ENCODE measurements at regions not wholly inside any gene's neighbourhood (a gene's known extent, or its start where the extent isn't known, plus 50 kb on each side); places are given as distances from the start of the nearest gene placed in this dataset.

- no peak for DNase-seq
Observed at GRCh38 chr1:208807446-208808127, 563.4 kb upstream of the PLXNA2 start.

GRCh38 chr1:208808301-208808700 lies 564.1 kb upstream of the PLXNA2 start:
- no peak for DNase-seq

- no peak for DNase-seq
Observed at GRCh38 chr1:208809876-208810275, 565.7 kb upstream of the PLXNA2 start.

GRCh38 chr1:208818770-208819445 lies 574.7 kb upstream of the PLXNA2 start:
- DNase-seq, result no peak

GRCh38 chr1:208820580-208821212 lies 576.5 kb upstream of the PLXNA2 start:
- no peak for DNase-seq

- no peak for DNase-seq
Observed at GRCh38 chr1:208821939-208822338, 577.8 kb upstream of the PLXNA2 start.

- no peak for DNase-seq
Observed at GRCh38 chr1:208825300-208825699, 581.1 kb upstream of the PLXNA2 start.

GRCh38 chr1:208829595-208829994 lies 585.4 kb upstream of the PLXNA2 start:
- DNase-seq, result no peak

GRCh38 chr1:208834381-208835096 lies 590.4 kb upstream of the PLXNA2 start:
- no peak for DNase-seq

- no peak for DNase-seq
Observed at GRCh38 chr1:208835097-208835463, 590.9 kb upstream of the PLXNA2 start.

GRCh38 chr1:208835781-208836180 lies 591.6 kb upstream of the PLXNA2 start:
- DNase-seq, result no peak

- no peak for DNase-seq
Observed at GRCh38 chr1:208837242-208837641, 593.1 kb upstream of the PLXNA2 start.

- no peak for DNase-seq
Observed at GRCh38 chr1:208841436-208841835, 597.3 kb upstream of the PLXNA2 start.

GRCh38 chr1:208842451-208842850 lies 598.3 kb upstream of the PLXNA2 start:
- DNase-seq, result no peak

- DNase-seq, result no peak
Observed at GRCh38 chr1:208844158-208844557, 600.0 kb upstream of the PLXNA2 start.

- no peak for DNase-seq
Observed at GRCh38 chr1:208848854-208849253, 604.7 kb upstream of the PLXNA2 start.

GRCh38 chr1:208850442-208850841 lies 606.3 kb upstream of the PLXNA2 start:
- no peak for DNase-seq

GRCh38 chr1:208851366-208851765 lies 607.2 kb upstream of the PLXNA2 start:
- no peak for DNase-seq

GRCh38 chr1:208852911-208853310 lies 608.7 kb upstream of the PLXNA2 start:
- no peak for DNase-seq

- DNase-seq, result no peak
Observed at GRCh38 chr1:208855403-208855802, 611.2 kb upstream of the PLXNA2 start.

- DNase-seq, result no peak
Observed at GRCh38 chr1:208857465-208857864, 613.3 kb upstream of the PLXNA2 start.

GRCh38 chr1:208858738-208859137 lies 614.6 kb upstream of the PLXNA2 start:
- no peak for DNase-seq

- no peak for DNase-seq
Observed at GRCh38 chr1:208864366-208864965, 620.3 kb upstream of the PLXNA2 start.

Measured in MV-4-11 (cell line).